Cardiac fibroblast (primary cell): ENCODE measurements at regions not wholly inside any gene's neighbourhood (a gene's known extent, or its start where the extent isn't known, plus 50 kb on each side); places are given as distances from the start of the nearest gene placed in this dataset.

Experiments
- DNase-seq, 2 donors: peaks; one replicate each; pipeline versions ENCODE4 v3.0.0 to v3.0.0-alpha.2; 2010; ENCODE audit warnings: low read depth in 2 of 2
- H3K4me3 ChIP-seq, 2 donors: replicated peaks in 1 of 2; 1 replicate in 1 of 2; 2 replicates in 1 of 2; pipeline ENCODE4 v1.5.1; 2011; ENCODE audit warnings: low read depth in 2 of 2, low read length in 2 of 2, mild to moderate bottlenecking in 2 of 2, moderate library complexity in 1 of 2
- CTCF ChIP-seq: IDR thresholded peaks from one replicate; pipeline ENCODE4 v1.5.1; 2011; ENCODE audit warnings: low read depth, mild to moderate bottlenecking, low read length, inconsistent platforms

GRCh38 chr1:95753382-95754016 lies 519.5 kb downstream of the RWDD3 start:
- H3K4me3 ChIP-seq = no peak overlapping the region
- DNase-seq = no peak
- TF ChIP-seq CTCF = no peak

- no peak for TF ChIP-seq CTCF
- H3K4me3 ChIP-seq = no peak overlapping the region
- no peak for DNase-seq
Measured at GRCh38 chr1:95754412-95754811, 520.4 kb downstream of the RWDD3 start.

GRCh38 chr1:95766036-95766435 lies 532.0 kb downstream of the RWDD3 start:
- H3K4me3 ChIP-seq = no peak overlapping the region
- DNase-seq = no peak
- TF ChIP-seq CTCF = no peak

- no peak for TF ChIP-seq CTCF
- no peak for DNase-seq
- no peak overlapping the region for H3K4me3 ChIP-seq
Measured at GRCh38 chr1:95770581-95770980, 536.6 kb downstream of the RWDD3 start.

- no peak for DNase-seq
- no peak for TF ChIP-seq CTCF
- no peak overlapping the region for H3K4me3 ChIP-seq
Measured at GRCh38 chr1:95778217-95778616, 544.2 kb downstream of the RWDD3 start.

GRCh38 chr1:95780836-95781235 lies 546.8 kb downstream of the RWDD3 start:
- no peak for TF ChIP-seq CTCF
- DNase-seq = no peak
- no peak overlapping the region for H3K4me3 ChIP-seq

GRCh38 chr1:95790136-95790535 lies 556.1 kb downstream of the RWDD3 start:
- no peak overlapping the region for H3K4me3 ChIP-seq
- no peak for DNase-seq
- TF ChIP-seq CTCF = no peak
